RPMI7951 (cell line): ENCODE measurements at regions not wholly inside any gene's neighbourhood (a gene's known extent, or its start where the extent isn't known, plus 50 kb on each side); places are given as distances from the start of the nearest gene placed in this dataset.
"Not testable (repeated sequence)": the region's sequence is repeated elsewhere in the genome, so short reads cannot be mapped to it uniquely, and the experiment has no call there.

Experiments
- DNase-seq: peaks from one replicate; pipeline ENCODE4 v3.0.0-alpha.2; 2012; ENCODE audit warnings: low read depth

DNA sequence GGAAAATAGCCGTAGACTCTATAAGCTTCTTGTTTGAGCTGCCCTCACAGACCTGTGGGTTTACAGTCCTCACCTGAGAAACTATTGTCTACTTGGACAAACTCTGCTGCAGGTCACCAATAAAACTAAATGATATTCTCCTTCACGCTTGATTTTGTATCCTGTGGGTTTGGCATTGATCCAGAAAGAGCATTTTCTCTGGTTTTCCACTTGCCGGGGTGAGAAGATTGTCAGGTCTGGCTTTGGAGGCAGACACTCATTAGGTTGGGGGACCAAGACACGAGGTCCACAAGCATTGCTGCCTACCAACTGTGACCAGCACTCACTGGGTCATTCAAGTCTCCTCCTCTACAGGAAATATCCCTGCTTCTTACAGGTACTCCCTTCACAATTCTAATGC is 68.5 kb downstream of the CDC14C start:
- no peak for DNase-seq

DNA sequence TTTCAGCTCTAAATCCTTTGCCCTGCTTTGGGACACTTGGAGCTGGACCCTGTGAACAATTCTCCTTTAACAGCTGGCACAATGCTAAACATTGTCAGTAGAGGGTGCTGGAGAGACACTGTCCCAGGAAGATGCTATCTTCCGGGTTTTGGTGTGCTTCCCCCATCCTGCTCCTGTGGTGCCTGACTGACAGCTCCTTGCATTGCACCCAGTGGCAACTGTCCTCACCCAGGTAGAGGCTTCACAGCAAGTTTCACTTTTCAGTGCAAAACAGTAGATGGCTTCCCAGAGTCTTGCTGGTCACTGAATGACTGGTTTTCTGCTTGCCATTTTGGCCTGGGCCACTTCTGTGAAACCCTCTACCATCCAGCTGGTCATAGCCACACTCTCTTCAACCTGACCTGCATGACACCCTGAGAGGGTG is 77.3 kb downstream of the CDC14C start:
- DNase-seq, result peak; percentile 42

DNA sequence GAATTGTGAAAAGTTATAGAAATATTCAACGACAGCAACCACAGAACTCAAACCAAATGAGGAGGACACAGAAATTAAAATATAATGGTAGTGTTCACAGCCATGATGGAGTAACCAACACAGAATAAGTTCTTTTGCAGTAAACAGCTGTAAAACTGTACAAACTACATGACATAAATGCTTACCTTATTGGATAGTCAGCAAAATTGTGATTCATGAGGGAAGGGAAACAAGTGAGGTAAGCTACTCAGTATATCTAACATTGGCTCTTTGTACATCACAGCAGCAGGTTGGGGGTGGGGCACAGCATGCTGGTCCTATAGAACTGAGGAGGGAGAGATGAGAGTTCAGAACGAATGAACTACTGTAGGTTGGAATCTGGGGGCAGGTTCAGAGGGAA is 86.4 kb downstream of the CDC14C start:
- no peak for DNase-seq

DNA sequence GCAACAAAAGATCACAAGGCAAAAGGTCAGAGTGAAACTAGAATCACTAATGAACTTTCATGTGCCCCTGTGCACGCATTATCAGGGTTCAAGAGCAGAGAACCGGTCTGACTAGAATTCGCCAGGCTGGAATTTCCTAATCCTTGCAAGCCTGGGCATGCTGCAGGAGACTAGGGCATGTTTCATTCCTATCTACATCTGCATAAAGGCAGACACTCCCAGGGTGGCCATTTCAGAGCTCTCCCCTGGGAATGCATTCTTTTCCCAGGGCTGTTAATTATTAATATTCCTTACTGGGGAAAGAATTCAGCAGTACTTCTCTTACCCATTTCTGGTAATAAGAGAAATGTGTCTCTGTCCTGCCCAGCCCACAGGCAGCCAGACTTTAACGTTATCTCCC is 90.5 kb downstream of the CDC14C start:
- DNase-seq, result no peak

DNA sequence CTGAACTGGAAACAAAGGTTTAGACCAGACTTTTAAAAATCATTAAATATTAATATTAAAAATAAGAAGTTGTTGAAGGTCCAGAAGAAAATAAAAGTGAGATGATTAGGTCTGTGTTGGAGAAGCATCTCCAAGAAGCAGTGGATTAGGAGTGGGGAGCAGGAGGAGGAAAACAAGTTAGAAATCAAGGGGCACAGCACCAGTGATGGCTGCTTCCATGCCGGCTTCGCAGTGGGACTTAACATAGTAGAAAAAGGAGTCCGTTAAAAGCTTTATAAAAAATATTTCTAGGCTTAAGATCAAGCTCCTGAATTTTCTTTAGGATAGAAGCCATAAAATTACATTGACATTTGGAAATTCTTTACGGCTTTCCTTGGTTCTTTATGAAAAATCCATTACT is 95.8 kb downstream of the CDC14C start:
- no peak for DNase-seq

DNA sequence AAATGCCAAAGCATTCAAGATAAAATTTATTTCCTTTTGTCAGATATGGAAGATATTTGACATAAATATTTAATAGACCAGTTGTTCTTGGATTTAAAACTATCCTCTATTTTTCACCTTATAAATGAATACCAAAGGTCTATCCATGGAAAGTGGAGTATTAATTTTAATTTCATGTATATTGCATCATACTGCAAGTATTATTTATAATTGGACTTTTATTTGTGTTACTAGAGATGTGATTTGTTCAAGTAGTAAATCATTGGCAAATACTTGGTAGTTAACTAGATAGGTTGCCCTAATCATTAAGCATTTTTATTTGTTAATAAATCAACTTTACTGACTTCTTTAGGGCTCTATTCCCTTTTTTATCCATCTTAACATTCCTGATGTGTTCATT is 98.1 kb downstream of the CDC14C start:
- DNase-seq, result no peak

DNA sequence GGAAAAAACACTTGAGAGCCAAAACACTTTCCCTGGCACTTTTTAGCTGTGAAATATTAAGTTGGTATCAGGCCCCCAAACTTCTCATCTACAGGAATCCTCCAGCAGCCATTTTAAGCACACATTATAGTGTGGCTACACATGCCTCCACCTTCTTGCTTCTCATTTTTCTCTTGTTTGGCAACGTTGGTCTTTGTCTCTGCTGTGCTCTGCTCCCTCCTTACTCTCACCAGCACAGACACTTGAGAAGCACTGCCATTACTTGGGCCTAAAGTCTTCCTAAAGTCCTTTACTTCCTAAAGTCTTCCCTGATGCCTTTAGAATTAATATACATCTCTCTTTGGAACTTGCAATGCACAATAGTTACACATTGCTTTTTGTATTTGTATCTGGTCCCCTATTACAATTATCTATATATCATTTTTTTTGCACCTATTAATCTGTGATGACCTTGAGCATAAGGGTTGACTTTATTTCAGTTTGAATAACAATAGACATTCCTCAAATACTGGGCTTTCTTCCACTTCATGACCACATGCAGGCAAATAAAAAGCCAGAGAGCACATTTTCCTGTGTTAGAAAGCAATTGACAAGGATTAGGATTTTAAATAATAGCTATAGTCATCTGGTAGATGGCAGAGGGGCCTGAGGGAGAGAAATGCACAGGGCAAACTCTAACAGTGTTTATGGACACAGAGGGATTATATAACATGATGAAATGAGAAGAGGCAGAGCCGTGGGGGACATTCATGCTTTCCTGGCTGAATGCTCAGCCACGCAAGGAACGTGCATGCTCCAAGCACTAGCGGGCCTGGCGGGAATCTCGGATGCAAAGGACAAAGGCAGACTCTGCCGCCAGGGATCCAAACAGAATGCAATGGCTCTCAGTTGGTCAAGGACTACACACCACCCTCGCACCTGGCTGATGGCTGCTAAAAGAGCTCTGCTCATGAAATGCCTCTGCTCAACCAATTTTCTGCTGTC is 99.3 kb downstream of the CDC14C start:
- DNase-seq, result no peak

DNA sequence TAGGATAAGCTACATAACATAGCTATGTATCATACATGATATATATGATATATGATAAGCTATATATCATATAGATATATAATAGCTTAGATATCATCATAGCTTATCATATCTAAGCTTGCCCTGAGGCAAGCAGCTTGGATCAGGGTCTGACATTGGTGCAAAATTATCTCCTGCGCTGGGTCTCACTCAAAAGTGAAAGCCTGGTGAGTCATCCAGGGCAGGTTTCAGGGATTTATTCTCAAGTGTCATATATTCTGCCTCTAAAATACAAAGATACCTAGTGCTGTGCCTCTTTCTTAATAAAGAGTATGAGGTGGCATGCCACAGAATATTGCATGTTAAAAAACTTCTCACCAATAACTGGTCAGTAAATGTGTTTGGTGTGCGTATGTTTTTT is 105.9 kb downstream of the CDC14C start:
- DNase-seq, result no peak

DNA sequence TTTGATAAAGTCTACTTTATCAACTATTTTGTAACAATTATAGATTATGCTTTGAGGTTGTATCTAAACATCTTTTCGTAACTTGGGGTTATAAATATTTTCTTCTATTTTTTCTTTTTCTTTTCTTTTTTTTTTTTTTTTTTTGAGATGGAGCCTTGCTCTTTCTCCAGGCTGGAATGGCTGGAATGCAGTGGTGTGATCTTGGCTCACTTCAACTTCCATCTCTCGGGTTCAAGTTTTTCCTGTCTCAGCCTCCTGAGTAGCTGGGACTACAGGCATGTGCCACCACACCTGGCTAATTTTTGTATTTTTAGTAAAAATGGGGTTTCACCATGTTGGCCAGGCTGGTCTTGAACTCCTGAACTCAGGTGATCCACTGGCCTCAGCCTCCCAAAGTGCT is 108.8 kb downstream of the CDC14C start:
- DNase-seq, result not testable (repeated sequence)

DNA sequence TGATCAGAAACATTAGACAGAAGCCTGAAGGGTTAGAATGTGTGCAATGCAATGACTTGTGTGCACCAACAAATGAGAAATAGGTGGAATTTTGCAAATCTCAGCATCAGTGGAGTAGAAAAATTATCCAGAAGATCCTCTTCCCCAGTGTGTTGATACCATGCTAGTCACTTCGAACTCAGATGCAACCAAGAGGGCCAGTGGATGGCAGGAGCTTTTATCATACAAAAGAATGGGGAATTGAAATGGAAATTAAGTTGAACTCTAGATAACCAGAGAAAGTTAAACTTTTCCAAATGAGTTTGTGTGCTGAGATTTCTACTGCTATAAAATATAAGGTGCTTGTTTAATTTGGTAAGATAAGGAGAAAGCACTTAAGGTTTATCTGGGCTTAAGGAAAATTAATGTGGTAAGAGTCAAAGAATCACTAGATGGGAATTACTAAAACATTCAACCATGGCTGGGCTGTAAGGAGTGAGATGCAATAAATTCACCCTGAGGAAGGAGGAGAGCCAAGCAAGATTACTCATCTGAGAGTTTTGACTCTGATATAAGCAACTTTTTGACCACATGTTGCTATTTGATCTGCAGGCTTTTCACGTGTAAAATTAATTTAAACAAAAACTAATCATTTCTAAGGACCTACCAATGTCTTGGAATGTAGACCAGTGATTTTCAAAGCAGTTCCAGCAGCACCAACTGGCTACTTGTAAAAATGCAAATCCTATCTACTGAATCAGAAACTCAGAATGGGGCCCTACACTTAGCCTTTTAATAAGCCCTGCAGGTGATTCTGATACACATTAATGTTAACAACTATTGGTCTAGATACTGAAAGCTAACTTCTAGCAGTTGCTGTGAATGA is 113.2 kb downstream of the CDC14C start:
- no peak for DNase-seq

DNA sequence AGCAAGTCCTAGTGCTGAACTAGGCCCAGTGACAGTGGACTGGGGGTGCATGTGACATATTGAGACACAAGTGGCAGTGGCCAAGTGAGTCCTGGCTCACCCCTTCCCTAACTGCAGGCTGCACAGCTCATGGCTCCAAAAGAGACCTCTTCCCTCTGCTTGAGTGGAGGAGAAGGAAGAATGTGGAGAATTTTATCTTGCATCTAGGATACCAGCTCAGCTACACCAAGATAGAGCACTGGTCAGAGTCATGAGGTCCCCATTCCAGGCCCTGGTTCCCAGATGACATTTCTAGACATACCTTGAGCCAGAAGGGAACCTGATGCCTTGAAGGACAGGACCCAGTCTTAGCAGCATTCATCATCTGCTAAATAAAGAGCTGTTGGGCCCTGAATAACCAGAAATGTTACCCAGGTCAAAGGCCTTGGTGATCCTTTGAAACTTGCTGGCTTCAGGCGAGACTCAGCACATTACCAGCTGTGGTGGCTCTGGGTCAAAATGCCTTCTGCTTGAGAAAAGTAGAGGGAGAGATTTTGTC is 114.5 kb downstream of the CDC14C start:
- DNase-seq, result no peak

DNA sequence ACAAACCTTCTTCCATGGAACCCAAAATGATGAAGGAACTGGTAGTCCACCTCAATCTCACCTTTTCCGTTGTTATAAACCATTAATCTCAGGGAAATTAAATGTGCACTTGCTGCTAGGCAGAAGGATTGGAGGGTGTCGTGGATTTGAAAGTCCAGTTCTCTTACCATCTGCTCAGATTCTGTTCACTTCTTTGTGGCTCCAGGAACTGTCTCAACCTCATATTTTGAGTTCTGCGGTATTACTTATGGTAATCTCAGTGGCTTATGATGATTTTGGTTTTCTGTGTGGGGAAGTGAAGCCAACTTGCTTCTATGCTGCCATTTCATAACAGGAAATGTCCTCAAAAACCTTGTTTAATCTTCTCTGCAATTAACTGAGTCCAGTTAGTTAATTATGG is 136.4 kb downstream of the CDC14C start:
- DNase-seq, result no peak

DNA sequence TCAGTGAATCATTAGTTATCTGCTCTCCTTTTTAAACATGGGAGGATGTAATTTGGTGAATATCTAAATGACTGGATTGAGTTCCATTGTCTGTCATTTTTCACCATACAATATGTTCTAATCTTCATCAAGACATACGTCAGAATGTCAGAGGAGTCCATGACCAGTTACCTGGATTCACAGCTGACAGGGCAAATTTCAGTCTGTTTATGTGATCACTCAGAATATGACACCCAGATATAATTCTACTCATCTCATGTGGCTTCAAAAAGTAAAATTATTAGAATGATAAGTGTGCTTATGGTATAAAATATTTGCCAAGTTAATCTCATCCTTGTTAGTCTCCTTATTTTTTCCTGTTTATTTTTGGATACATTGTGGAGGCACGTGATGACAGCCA is 150.2 kb downstream of the CDC14C start:
- no peak for DNase-seq

DNA sequence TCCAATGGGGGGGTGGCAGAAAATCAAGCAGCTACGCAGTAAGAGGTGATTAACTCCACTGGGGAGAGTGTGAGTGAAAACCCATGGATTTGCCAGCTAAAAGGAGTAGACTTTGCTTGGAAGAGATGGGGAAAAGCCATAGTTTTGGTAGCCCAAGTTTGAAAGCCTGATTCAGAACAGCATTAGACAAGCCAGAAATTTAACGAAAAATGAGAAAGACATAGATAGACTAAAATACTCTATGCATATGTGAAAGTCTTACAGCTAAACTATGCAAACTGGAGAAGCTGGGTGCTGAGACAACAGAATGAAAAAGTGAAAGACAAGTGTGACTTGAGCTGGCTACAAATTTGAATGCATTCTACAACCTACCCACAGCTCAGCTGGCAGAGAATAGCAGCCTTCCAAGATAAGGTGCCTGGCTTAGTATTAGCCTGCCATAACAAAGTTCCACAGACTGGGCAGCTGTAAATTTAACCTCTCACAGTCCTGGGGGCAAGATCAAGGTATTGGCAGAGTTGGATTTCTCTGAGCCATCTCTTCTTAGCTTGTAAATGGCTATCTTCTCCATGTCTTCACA is 156.6 kb downstream of the CDC14C start:
- no peak for DNase-seq

DNA sequence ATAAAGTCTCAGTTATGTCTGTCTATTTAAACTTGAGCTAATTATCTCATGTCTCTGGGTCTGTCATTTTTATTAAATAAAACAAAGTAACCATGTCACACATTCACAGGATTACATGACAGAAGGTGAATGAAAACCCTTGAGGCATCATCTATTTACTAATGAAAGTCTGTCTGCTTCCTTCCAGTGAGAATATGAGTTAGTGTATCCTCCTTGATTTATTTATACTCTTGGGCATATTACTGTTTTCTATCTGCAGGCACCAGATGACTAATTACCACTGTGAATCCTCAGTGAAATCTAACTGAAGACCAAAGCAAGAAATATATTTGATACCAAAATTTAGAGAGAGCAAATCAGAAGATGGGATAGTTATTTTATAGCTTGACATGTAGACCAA is 163.7 kb downstream of the CDC14C start:
- no peak for DNase-seq

DNA sequence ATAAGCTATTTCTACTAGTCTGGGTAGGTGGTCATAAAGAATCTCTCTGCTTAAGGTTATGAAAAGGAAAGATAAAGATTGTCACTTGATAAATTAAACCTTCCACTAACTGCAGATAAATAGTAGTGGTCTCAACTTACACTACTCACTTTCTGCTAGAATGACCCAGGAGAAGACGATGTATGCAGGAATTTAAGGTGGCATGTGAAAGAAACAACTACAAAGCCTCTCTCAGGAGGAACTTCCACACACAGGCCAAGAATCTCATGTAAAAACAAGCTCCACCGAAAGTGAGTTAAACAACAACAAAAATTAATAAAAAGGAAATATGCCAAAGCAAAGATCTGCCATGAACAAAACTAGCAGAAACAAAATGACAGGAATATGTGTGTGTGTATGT is 165.4 kb downstream of the CDC14C start:
- no peak for DNase-seq

DNA sequence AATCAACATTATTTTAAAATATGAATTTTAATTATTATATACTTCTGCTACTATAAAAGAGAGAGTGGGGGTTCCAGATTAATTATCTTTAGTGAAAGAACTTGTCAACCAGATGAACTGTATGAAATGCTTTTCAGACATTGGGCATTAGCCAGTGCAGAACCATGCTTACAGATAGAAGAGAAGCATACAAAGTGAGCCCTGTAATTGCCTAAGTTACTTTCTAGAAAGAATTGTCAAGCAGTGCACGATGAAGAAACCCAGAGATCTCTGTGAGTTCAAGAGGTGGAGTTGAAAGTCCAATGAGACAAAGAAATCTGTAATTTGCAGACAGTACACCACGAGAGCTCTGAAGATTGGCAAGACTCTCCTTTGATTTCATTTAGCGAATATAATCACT is 166.7 kb downstream of the CDC14C start:
- DNase-seq, result no peak

DNA sequence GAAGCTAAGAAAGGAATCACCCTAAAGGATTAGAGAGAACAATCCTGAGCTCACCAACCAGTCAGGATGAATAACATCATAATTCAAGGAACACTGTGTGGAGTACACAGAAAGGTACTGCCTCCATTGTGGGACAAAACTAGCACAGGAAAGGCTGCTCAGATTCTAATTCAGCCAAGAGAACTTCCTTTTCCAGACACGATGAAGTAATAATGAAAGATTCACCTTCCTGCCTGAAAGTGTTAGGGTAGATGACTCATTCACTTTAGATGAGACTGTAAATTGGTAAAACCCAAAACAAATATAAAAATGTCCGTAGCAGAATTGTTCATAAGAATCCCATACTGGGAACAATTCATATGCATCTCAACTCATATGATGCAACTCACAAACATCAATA is 167.2 kb downstream of the CDC14C start:
- no peak for DNase-seq

DNA sequence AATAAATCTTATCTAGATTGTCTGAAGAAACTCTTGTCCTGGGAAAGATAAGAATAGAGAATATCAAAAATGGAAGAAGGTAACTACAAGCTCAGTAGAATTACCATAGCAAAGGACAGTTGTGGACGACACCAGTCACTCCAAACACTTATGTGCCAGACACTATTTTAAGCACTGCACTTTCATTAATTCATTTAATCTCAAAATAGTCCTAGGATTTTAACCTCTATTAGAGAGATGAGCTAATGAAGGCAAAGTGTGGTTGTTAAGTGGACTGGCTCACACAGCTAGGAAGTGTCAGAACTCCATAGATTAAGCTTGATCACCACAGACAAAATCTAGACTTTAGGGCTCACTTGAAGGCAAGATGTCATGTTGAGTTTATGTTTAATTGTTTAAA is 168.9 kb downstream of the CDC14C start:
- no peak for DNase-seq

DNA sequence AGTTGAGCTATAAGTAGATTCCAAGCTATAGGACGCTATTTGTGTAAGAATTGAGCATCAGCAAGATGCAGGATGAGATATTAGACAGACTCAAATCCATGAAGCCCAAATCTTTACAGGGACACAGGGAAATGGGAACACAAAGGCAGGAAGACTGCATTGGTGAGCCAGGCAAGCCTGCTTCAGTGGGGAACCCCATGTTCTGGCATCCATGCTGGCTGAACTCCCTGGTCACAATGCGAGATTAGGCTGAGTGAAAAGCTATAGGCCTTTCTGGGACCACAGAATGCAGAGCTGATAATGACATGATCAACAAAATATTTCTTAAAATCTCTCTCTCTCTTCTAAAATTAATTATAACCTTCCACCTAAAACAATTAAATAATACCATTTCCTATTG is 170.5 kb downstream of the CDC14C start:
- DNase-seq, result no peak

DNA sequence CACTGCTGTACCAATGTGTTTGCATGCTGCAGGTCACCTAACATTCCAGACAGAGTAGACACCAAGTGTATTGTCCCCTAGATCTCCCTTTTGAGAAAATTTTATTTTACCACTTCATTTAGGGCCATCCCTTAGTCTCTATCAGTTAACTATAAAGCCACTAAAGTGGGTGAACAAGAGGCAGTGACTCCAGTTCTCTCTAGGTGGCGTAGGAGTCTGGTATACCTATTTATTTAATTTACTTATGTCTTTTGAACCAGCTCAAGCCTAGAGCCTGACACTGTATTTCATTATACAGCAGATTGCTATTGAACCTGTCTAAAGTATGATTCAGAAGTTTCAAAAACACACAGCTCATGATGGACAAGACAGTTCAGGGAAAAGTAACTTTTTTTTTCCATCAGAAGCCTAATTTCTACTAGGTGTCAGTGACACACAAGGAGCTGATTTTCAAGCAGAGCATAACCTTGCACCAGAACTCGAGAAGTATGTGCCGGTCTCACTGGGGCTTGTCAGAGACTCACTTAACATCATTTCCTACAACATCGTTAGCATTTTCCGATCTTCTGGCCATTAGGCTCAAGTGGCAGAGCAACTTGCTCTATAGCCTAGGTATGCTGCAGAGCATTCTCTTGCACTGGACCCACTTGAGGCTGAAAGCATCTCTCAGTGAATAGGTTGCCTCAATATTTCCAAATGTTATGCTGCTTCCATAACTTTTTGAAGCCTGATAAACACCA is 175.4 kb downstream of the CDC14C start:
- no peak for DNase-seq
